ENCODE measurements at regions not wholly inside any gene's neighbourhood (a gene's known extent, or its start where the extent isn't known, plus 50 kb on each side); places are given as distances from the start of the nearest gene placed in this dataset.

DNA sequence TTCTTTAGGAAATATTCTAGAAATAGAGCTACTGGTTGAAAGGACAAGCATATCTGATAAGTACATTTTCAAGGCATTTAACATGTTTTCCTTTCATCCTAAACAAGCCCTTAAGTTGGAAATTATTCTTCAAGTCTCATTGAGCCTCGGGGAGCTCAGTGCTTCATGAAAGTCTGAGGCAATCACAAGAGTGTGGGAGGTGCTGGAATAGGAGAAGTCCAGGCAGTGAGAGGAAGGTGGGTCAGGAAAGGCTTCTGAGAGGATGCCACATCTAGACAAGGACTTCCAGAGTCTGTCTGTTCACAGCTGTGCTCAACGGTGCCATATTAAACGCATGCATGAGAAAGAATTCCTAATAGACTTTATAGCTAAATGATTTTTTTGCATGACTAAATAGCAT, 69.8 kb downstream of the CD83 start:
- peaks cover 18% of the 10 kb centered on the region for H3K4me1 Mint-ChIP-seq (ENCODE audit: low read depth)
- no peaks in the 10 kb centered on the region for H3K9me3 Mint-ChIP-seq (ENCODE audit: low read depth)
- H3K4me3 Mint-ChIP-seq (ENCODE audit: low read depth): no peak overlapping the region
- H3K27me3 Mint-ChIP-seq: peaks cover 92% of the 10 kb centered on the region
- H3K36me3 Mint-ChIP-seq (ENCODE audit: insufficient read depth): no peaks in the 10 kb centered on the region
- no peak for DNase-seq (ENCODE audit: low spot score, unreplicated experiment)
- TF ChIP-seq, protein P1, sequence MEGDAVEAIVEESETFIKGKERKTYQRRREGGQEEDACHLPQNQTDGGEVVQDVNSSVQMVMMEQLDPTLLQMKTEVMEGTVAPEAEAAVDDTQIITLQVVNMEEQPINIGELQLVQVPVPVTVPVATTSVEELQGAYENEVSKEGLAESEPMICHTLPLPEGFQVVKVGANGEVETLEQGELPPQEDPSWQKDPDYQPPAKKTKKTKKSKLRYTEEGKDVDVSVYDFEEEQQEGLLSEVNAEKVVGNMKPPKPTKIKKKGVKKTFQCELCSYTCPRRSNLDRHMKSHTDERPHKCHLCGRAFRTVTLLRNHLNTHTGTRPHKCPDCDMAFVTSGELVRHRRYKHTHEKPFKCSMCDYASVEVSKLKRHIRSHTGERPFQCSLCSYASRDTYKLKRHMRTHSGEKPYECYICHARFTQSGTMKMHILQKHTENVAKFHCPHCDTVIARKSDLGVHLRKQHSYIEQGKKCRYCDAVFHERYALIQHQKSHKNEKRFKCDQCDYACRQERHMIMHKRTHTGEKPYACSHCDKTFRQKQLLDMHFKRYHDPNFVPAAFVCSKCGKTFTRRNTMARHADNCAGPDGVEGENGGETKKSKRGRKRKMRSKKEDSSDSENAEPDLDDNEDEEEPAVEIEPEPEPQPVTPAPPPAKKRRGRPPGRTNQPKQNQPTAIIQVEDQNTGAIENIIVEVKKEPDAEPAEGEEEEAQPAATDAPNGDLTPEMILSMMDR (IDR thresholded peaks at IDR 0.05; ENCODE audit: unreplicated experiment): no peak
- H3K27ac Mint-ChIP-seq: no peak overlapping the region

- no peak for DNase-seq (ENCODE audit: low spot score, unreplicated experiment)
- no peaks in the 10 kb centered on the region for H3K9me3 Mint-ChIP-seq (ENCODE audit: low read depth)
- no peaks in the 10 kb centered on the region for H3K36me3 Mint-ChIP-seq (ENCODE audit: insufficient read depth)
- H3K27me3 Mint-ChIP-seq: peaks cover 92% of the 10 kb centered on the region
- TF ChIP-seq, protein P1 (IDR thresholded peaks at IDR 0.05; ENCODE audit: unreplicated experiment): no peak
- H3K4me3 Mint-ChIP-seq (ENCODE audit: low read depth): no peak overlapping the region
- H3K4me1 Mint-ChIP-seq (ENCODE audit: low read depth): peaks cover 9% of the 10 kb centered on the region
- H3K27ac Mint-ChIP-seq: no peak overlapping the region
These were observed 71.5 kb downstream of the CD83 start for GRCh38 chr6:14189074-14189473.

GRCh38 chr6:14190191-14190928, 72.8 kb downstream of the CD83 start:
- Mint-ChIP-seq H3K4me1 (ENCODE audit: low read depth) (peaks cover 9% of the 10 kb centered on the region), H3K4me3 (ENCODE audit: low read depth) (no peak overlapping the region), H3K27me3 (peaks cover 93% of the 10 kb centered on the region), H3K27ac (no peak overlapping the region), H3K9me3 (ENCODE audit: low read depth) (no peaks in the 10 kb centered on the region), H3K36me3 (ENCODE audit: insufficient read depth) (no peaks in the 10 kb centered on the region)
- DNase-seq (ENCODE audit: low spot score, unreplicated experiment): no peak
- TF ChIP-seq, protein P1 (IDR thresholded peaks at IDR 0.05; ENCODE audit: unreplicated experiment): no peak

GRCh38 chr6:14190929-14191224, 73.3 kb downstream of the CD83 start:
- TF ChIP-seq, protein P1 (IDR thresholded peaks at IDR 0.05; ENCODE audit: unreplicated experiment): no peak
- H3K4me3 Mint-ChIP-seq (ENCODE audit: low read depth): no peak overlapping the region
- no peaks in the 10 kb centered on the region for H3K9me3 Mint-ChIP-seq (ENCODE audit: low read depth)
- no peaks in the 10 kb centered on the region for H3K36me3 Mint-ChIP-seq (ENCODE audit: insufficient read depth)
- peaks cover 93% of the 10 kb centered on the region for H3K27me3 Mint-ChIP-seq
- H3K27ac Mint-ChIP-seq: no peak overlapping the region
- DNase-seq (ENCODE audit: low spot score, unreplicated experiment): no peak
- peaks cover 9% of the 10 kb centered on the region for H3K4me1 Mint-ChIP-seq (ENCODE audit: low read depth)

DNA sequence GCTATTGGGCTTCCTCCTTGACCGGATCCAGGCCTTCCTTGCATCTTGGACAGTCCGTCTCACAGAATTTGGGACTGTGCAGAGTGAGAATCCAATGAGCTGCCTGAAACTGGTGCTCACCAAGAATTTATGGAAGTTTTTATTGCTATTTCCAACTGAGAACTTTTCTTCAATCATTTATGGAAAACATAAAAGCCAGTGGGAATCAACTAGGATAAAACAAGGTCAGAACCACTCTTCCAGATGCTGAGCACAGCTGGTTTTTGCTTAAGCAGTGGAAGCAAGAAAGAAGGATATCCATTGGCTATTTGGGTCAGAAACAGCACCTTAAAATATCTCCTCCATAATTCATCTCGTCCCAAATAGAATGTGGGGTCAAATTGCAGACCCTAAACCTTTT, 74.2 kb downstream of the CD83 start:
- Mint-ChIP-seq H3K9me3 (ENCODE audit: low read depth) (no peaks in the 10 kb centered on the region), H3K27ac (no peak overlapping the region)

More for the DNA sequence above, 74.2 kb downstream of the CD83 start:
- Mint-ChIP-seq H3K4me3 (ENCODE audit: low read depth) (no peak overlapping the region), H3K27me3 (peaks cover 95% of the 10 kb centered on the region), H3K36me3 (ENCODE audit: insufficient read depth) (no peaks in the 10 kb centered on the region), H3K4me1 (ENCODE audit: low read depth) (peaks cover 9% of the 10 kb centered on the region)
- no peak for DNase-seq (ENCODE audit: low spot score, unreplicated experiment)
- TF ChIP-seq, protein P1 (IDR thresholded peaks at IDR 0.05; ENCODE audit: unreplicated experiment): no peak

Data from progenitor cell of endocrine pancreas (in vitro differentiated cells).